AG09319 (cell line): ENCODE measurements at regions not wholly inside any gene's neighbourhood (a gene's known extent, or its start where the extent isn't known, plus 50 kb on each side); places are given as distances from the start of the nearest gene placed in this dataset.

Experiments used
- DNase-seq: peaks from one replicate; pipeline ENCODE4 v3.0.0-alpha.2; 2010; ENCODE audit warnings: low read depth; ENCODE audit errors: extremely low read depth
- TF ChIP-seq, protein P1 (sequence below): IDR thresholded peaks from 2 replicates; pipeline ENCODE4 v1.5.1; 2011; ENCODE audit warnings: low read depth, mild to moderate bottlenecking, inconsistent platforms, low read length, moderate library complexity

DNA sequence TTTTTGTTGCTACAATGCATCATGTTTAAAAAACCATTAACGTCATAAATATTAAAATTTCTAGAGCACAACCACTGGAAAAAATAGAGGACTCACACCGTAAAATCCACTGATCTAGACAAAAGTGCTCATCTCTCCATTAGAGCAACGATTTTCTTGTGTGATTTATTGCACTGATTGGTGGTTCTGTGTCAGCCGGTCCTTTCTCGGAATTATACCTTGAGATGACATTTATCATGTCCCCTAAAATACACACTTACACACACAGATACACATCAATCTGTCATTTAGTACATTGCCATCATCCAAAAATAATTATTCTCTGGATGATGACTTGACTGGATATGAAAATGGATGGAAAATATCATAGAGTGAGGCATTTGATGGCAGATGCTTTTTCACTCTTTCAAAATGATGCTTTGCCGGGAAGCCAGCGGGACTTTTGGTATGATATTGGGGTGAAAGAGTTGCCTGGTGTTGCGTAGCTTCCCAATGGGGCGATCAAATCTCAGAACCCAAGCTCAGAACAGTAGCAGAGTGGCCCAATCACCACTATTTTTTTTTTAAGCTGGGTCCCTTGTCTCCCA lies 226.6 kb downstream of the GAS1 start:
- no peak for DNase-seq
- TF ChIP-seq, protein P1, sequence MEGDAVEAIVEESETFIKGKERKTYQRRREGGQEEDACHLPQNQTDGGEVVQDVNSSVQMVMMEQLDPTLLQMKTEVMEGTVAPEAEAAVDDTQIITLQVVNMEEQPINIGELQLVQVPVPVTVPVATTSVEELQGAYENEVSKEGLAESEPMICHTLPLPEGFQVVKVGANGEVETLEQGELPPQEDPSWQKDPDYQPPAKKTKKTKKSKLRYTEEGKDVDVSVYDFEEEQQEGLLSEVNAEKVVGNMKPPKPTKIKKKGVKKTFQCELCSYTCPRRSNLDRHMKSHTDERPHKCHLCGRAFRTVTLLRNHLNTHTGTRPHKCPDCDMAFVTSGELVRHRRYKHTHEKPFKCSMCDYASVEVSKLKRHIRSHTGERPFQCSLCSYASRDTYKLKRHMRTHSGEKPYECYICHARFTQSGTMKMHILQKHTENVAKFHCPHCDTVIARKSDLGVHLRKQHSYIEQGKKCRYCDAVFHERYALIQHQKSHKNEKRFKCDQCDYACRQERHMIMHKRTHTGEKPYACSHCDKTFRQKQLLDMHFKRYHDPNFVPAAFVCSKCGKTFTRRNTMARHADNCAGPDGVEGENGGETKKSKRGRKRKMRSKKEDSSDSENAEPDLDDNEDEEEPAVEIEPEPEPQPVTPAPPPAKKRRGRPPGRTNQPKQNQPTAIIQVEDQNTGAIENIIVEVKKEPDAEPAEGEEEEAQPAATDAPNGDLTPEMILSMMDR: no peak

DNA sequence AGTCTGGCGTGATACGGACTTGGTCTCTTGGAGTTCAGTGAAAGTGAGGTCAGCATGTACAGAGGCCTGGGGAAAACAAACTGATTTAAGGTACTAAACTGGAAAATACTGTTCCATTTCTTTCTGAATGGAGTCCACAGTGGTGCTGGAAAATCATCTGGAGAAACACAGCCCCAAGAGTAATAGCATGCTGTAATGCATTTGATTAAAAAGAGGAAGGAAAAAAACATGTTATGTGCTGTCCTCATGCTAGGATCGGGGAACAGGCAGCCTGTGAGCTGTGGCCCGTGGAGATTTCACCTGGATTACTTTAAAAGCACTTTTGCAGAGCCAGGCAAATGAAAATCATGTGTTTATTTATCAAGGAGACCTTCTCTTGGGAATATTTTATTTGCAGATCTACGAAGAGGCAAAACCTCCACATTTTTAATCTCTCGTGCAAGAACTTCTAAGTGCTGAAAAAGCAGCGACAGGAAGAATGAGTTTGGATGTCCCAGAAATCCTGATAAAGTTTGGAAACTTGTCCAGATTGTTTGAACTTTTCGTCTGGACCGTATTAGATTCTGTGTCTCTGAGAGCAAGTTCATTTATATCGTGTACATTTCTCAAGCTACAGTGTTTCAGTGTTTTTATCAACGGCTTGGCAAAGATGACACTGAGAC lies 228.8 kb downstream of the GAS1 start:
- TF ChIP-seq, protein P1: no peak
- DNase-seq: no peak

DNA sequence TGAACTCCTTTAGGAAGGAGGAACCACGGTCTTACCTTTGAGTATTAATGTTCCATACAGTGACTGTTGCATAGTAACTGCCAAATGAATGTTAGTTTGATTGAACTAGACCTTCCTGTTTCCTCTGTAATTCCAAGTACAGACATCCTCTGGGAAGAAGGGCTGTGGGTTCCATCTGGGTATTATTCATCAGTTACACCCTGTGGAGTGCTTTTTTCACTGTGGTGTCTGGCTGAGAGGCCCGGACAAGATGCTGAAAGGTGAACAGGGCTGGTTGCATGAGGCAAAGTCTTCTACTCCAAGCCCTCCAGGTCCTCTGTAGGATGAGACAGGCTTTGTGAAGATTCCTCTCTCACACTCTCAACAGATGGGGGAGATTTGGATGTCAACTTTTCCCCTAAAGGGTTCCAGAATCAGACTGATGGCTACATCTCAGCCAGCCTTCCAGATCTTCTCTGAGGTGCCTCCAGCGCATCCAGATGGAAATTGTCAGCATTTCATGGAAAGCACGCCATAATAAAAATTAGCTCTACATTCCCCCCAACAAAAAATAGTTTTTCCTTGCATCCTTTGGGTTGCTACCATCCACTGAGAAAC lies 230.9 kb downstream of the GAS1 start:
- no peak for DNase-seq
- TF ChIP-seq, protein P1: no peak

DNA sequence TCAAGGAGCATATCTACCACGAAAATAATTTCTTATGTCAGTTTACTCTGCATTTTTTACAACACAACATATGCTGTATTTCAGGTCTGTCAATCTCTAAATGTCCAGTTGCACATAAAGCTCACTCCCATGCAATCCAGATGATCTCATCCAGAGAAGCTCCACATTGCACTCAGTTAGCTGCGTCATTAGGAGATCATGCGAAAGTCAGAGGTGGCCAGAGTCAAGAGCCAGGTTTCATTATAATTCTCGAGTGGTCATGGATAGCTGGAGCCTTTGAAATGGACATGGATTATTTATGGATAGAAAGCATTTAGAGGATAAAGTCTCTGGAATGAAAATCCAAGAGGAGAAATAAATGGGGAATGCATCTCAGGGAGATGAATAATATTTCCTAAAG lies 232.3 kb downstream of the GAS1 start:
- no peak for DNase-seq
- TF ChIP-seq, protein P1: no peak

DNA sequence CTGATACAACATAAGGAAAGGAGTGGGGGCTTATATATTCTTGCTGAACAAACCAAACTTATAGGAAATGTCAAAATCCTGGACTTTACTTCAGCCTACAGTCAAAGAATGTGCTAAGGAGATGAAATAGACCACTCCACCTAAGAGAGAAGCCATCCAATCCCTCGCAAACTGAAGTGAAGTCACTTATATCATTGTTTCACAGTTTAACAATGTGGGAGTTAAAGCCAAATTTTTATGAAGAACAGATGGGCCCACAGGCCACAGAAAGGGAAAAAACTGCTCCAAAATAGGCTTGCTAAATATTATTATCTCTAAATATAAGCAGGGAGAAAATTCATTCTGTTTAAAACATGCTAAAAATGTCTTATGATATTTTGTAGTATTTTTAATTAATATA lies 233.3 kb downstream of the GAS1 start:
- no peak for DNase-seq
- TF ChIP-seq, protein P1: no peak

DNA sequence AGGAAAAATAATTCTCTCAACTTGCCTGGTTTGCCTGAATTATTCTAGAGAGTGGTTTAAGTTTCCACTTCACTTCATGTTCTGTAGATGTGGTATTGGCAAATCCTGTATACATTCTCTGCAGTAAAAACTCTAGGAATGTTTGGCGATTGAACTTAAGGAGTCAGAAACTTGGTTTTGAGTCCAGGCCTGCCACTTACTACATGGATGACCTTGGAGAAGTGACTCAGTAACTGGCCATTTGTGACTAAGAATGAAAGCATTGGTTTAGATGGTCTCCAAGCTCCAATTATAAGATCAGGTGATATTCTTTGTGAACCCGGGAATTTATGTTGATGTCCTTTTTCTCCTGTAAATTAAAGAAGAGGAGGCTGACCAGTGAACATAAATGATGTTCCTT lies 233.8 kb downstream of the GAS1 start:
- TF ChIP-seq, protein P1: no peak
- DNase-seq: no peak
